ENCODE measurements at regions not wholly inside any gene's neighbourhood (a gene's known extent, or its start where the extent isn't known, plus 50 kb on each side); places are given as distances from the start of the nearest gene placed in this dataset.

GRCh38 chr4:152097371-152097770, 336.6 kb upstream of the GATB start:
- ATAC-seq (no peak), DNase-seq (no peak)
- H3K27ac ChIP-seq, result no peak overlapping the region
- intact Hi-C loops (cut with DNase I), result no loop called here
- TF ChIP-seq, protein P1, sequence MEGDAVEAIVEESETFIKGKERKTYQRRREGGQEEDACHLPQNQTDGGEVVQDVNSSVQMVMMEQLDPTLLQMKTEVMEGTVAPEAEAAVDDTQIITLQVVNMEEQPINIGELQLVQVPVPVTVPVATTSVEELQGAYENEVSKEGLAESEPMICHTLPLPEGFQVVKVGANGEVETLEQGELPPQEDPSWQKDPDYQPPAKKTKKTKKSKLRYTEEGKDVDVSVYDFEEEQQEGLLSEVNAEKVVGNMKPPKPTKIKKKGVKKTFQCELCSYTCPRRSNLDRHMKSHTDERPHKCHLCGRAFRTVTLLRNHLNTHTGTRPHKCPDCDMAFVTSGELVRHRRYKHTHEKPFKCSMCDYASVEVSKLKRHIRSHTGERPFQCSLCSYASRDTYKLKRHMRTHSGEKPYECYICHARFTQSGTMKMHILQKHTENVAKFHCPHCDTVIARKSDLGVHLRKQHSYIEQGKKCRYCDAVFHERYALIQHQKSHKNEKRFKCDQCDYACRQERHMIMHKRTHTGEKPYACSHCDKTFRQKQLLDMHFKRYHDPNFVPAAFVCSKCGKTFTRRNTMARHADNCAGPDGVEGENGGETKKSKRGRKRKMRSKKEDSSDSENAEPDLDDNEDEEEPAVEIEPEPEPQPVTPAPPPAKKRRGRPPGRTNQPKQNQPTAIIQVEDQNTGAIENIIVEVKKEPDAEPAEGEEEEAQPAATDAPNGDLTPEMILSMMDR (IDR thresholded peaks at IDR 0.05), result no peak
- H3K4me3 ChIP-seq, result no peak overlapping the region
- no peaks in the 10 kb centered on the region for H3K9me3 ChIP-seq
- H3K36me3 ChIP-seq, result no peaks in the 10 kb centered on the region
- H3K27me3 ChIP-seq (ENCODE audit: low read depth), result no peaks in the 10 kb centered on the region
- peaks cover 10% of the 10 kb centered on the region for H3K4me1 ChIP-seq

DNA sequence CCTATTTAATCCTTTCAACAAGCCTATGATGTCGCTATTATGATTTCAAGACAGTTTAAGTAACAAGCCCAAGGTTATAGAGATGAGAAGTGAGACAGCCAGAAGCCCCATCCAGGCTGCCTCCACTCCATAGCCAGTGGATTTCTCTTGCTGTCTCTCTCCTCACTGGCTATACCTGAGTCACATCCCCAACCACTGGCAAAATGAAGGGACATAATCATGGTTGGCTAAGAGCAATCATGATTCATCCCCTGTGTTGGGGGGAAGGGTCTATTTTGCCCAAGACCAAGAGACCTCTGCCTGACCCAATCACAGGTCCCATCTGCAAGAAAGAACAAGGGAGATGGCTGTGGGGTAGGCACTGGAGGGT, 334.9 kb upstream of the GATB start:
- Histone ChIP-seq H3K9me3 (no peaks in the 10 kb centered on the region), H3K27ac (no peak overlapping the region), H3K36me3 (no peaks in the 10 kb centered on the region), H3K4me1 (peaks cover 2% of the 10 kb centered on the region), H3K4me3 (no peak overlapping the region), H3K27me3 (ENCODE audit: low read depth) (no peaks in the 10 kb centered on the region)
- intact Hi-C loops (cut with DNase I), result no loop called here
- ATAC-seq (no peak), DNase-seq (no peak)
- TF ChIP-seq, protein P1 (IDR thresholded peaks at IDR 0.05), result no peak

DNA sequence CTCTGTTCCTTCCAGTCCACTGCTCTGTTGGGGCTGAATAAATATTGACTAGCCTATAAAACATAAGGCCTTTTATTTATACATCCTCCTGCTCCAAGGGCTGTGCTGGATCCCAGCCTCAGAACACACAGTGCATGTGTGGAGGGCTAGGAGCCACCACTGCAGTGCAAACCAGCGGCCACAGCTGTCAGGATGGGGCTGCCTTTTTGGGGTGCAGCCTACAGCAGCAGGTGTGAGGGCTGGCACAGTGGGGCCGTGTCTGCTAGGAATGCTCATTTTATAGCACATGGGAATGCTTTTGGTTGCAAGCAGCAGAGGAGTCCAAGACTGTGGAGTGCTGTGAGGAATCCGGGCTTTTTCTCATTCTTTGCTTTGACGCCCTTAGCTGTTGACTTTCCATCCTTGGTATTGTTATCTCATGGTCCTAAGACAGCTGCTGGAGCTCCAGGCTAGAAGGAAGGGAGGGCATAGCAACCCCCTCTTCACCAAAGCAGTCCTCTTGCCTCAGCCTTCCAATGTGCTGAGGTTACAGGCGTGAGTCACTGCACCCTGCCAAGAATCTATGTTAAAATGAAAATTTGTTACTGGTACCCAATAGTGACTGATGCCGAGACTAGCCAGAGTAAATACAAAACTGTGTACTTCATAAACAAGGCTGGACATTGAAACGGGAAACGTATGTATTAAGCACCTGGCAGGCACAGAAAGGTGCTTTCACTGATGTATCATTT, 334.3 kb upstream of the GATB start:
- no peak overlapping the region for H3K27ac ChIP-seq
- DNase-seq (no peak), ATAC-seq (no peak)
- intact Hi-C loops (cut with DNase I), result no loop called here
- H3K36me3 ChIP-seq, result no peaks in the 10 kb centered on the region
- no peaks in the 10 kb centered on the region for H3K27me3 ChIP-seq (ENCODE audit: low read depth)
- TF ChIP-seq, protein P1 (IDR thresholded peaks at IDR 0.05), result no peak
- no peaks in the 10 kb centered on the region for H3K4me1 ChIP-seq
- H3K4me3 ChIP-seq, result no peak overlapping the region
- no peaks in the 10 kb centered on the region for H3K9me3 ChIP-seq

GRCh38 chr4:152091405-152091804, 330.6 kb upstream of the GATB start:
- Histone ChIP-seq H3K4me1 (no peaks in the 10 kb centered on the region), H3K36me3 (no peaks in the 10 kb centered on the region), H3K4me3 (no peak overlapping the region), H3K27ac (no peak overlapping the region), H3K27me3 (ENCODE audit: low read depth) (no peaks in the 10 kb centered on the region), H3K9me3 (no peaks in the 10 kb centered on the region)
- ATAC-seq, result no peak
- TF ChIP-seq, protein P1 (IDR thresholded peaks at IDR 0.05), result no peak
- intact Hi-C loops (cut with DNase I), result no loop called here
- no peak for DNase-seq

GRCh38 chr4:152090543-152090942, 329.7 kb upstream of the GATB start:
- no peaks in the 10 kb centered on the region for H3K4me1 ChIP-seq

More at GRCh38 chr4:152090543-152090942, 329.7 kb upstream of the GATB start:
- Histone ChIP-seq H3K36me3 (no peaks in the 10 kb centered on the region), H3K27me3 (ENCODE audit: low read depth) (no peaks in the 10 kb centered on the region), H3K4me3 (no peak overlapping the region), H3K9me3 (no peaks in the 10 kb centered on the region), H3K27ac (no peak overlapping the region)
- intact Hi-C loops (cut with DNase I), result no loop called here
- ATAC-seq, result no peak
- no peak for DNase-seq
- TF ChIP-seq, protein P1 (IDR thresholded peaks at IDR 0.05), result no peak
